NCI-H82 (cell line): ENCODE measurements at regions not wholly inside any gene's neighbourhood (a gene's known extent, or its start where the extent isn't known, plus 50 kb on each side); places are given as distances from the start of the nearest gene placed in this dataset.
"Not testable (repeated sequence)": the region's sequence is repeated elsewhere in the genome, so short reads cannot be mapped to it uniquely, and the experiment has no call there.

Experiments used
- DNase-seq: peaks from one replicate; lab custom pipeline; 2025; lab: John Stamatoyannopoulos, UW

DNA sequence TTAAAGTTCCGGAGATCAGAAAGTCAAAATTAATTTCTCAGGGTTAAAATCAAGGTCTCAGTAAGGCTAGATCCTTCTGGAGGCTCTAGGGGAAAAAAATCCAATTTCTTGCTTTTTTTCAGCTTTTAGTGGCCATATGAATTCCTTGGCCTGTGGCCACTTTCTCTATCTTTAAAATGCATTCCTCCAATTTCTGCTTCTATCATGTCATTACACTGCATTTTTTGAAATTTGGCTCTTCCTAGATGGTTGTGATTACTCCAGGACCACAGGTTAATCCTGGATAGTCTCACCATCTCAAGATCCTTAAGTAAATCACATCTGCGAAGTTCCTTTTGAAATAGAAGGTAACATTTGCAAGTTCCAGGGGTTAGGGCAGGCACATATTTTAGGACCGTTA lies 1294.9 kb upstream of the CITED2 start:
- DNase-seq: no peak

DNA sequence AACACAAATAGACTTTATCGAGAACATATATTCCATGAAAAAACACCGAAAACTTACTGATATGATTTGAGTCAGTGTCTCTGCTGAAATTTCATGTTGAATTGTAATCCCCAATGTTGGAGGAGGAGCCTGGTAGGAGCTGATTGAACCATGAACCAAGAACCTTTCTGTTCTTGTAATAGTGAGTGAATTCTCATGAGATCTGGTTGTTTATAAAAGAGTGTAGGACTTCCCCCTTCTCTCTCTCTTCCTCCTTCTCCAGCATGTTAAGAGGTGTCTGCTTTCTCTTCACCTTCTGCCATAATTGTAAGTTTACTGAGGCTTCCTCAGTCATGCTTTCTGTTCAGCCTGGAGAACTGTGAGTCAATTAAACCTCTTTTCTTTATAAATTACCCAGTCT lies 1289.3 kb upstream of the CITED2 start:
- no peak for DNase-seq

DNA sequence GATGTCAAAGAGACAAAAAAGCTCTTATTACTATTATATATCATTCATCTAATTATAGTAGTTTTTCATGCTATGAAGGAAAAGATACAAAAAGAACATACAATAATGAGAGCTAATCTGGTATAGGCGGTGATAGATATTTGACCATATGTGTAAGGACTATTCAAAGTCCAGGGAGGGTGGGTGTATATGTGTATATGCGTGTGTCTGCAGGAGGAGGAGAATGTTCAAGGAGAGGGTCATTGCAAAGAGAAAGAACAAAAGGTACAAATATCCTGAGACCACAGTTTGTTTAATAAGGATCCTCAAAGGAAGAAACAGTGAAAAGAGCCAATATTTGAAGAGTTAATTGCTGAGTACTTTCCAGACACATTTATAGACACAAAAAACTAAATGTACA lies 1288.6 kb upstream of the CITED2 start:
- DNase-seq: no peak

DNA sequence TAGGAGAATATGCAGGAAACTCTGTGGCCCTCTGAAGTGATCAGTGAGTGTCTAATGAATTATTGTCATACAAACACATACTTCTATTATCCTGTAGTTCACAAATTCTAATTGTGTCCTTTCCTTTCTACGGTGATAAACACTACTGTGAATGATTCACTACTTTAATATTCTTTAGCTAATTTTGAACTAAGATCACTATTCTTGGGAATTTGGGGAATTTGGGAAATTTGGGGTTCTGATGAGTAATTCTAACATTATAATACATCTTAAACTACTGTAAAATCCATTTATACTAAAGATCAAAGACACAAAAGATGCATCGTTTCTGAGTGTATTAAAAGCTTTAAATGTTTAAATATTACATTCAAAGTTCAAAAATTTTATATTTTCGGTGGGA lies 1287.2 kb upstream of the CITED2 start:
- DNase-seq: no peak

DNA sequence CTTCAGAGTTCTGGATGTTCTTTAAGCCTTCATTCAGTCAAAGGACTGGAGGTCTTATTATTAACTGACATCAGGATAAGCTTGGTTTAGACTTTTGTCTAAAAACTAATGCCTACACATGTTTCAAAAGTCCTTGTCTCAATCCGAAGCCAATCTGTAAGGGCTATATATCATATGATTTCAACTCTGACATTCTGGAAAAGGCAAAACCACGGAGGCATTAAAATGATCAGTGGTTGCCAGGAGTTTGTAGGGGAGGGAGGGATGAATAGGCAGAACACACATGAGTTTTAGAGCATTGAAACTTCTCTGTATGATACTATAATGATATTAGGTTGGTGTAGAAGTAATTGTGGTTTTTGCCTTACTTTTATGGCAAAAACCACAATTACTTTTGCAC lies 1285.8 kb upstream of the CITED2 start:
- no peak for DNase-seq

DNA sequence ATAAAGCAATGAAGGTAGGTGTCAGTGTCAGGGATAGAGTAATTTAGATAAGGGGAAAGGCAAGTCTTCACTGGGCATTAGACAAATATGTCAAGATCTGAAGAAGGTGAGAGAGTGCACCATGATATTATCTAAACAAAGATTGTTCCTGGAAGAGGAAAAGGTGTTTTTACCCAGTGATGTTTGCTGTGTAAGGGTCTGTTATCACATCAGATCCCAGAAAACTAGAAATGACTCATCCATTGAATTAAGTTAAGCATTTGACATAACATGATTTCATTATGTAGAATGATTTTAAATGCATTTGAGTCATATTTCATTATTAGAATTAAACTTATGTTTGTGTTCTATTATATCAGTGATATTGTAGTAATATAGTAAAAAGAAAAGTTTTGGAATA lies 1279.5 kb upstream of the CITED2 start:
- no peak for DNase-seq

DNA sequence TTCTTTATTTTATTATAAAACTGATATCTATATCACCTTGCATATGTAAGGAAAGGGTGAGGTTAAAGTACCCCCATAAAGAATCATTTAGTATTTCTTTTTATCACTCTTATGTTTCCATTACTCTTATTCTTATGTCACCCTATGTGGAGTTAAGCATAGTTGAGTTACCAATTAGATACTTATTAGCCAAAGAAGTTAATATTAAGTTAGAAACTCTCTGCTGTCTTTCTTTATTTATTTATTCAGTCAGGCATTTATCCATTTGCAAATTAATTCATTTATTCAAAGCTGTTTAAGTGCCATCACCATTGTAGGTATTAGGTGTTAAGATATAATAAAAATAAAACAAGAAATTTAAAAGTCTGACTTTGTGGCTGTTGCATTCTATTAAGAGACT lies 1279.1 kb upstream of the CITED2 start:
- no peak for DNase-seq

DNA sequence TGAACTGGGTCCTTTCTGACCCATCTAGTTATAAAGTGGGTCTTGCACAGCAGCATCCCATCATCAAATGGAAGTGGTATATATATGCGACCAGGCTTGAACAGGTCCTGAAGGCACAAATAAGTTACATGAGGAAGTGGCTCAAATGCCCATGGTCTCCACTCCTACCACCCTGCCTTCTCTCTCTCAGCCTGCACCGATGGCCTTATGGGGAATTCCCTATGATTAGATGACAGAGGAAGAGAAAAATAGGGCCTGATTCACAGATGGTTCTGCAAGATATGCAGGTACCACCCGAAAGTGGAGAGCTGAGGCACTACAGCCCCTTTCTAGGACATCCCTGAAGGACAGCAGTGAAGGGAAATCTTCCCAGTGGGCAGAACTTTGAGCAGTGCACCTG lies 1275.1 kb upstream of the CITED2 start:
- DNase-seq: not testable (repeated sequence)

DNA sequence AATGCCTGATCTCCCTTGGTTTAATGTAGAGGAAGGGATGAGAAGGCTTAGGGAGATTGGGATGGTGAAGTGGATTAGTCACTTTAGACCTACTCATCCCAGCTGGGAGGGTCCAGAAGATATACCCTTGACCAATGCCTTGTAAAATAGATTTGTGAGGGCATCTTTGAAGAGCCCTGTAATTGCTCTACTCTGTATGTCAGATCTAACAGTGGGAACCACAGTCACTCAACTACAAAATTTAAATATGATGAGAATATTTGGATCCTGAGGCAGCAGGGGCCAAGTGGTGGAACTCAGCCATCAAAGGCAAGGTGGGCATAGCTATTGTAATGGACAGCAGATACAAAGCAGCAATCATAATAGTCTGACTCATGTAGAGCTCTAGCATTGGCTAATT lies 1272.9 kb upstream of the CITED2 start:
- not testable (repeated sequence) for DNase-seq

DNA sequence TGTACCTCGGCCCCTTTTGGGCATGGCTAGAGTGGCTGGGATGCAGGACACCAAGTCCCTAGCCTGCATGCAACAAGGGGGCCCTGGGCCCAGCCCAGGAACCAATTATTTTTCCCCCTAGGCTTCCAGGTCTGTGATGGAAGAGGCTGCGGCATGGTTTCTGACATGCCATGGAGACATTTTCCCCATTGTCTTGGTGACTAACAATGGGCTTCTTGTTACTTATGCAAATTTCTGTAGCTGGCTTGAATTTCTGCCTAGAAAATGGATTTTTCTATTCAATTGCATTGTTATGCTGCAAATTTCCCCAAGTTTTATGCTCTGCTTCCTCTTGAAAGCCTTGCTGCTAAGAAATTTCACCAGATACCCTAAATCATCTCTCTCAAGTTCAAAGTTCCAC lies 1269.6 kb upstream of the CITED2 start:
- DNase-seq: no peak

DNA sequence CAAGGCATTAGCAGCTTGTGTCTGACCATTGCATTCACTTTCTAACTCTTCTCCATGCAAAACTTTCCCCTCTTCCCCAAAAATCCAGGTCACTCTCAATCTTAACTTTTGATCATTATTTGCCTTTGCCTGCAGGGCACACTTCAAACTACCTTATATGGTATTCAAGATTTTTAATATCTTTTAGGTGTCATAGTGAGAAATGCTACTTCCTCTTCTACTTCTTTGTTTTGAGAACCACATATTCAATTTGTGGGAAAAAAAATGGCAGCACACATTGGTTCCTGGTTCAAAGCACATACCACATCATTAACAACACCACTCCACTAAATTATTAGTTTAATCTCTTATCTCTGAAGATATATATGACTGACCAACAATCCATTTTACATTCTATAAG lies 1267.0 kb upstream of the CITED2 start:
- DNase-seq: no peak

DNA sequence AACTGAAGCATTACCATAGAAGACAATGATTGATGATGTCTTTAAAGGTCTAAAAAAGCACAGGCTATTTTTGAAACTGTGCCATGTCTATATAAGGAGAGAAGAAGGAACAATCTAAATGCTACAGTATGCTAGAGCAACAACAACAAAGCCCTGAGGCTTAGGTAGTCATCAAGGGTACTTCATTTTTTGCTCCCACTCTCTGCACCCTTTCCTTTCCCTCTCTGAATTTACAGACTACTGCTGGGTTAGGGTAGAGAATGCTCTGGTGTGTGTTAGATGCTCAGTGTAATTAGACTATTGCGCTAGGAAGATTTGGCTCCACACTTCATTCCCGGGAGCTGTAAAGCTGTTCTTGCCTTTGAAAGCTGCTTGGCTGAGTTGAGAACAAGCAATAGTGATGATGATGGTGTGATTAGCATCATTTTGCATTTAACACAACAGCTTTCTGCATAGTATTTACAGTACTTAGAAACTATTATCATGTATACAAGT lies 1262.5 kb upstream of the CITED2 start:
- DNase-seq: peak; percentile 77

DNA sequence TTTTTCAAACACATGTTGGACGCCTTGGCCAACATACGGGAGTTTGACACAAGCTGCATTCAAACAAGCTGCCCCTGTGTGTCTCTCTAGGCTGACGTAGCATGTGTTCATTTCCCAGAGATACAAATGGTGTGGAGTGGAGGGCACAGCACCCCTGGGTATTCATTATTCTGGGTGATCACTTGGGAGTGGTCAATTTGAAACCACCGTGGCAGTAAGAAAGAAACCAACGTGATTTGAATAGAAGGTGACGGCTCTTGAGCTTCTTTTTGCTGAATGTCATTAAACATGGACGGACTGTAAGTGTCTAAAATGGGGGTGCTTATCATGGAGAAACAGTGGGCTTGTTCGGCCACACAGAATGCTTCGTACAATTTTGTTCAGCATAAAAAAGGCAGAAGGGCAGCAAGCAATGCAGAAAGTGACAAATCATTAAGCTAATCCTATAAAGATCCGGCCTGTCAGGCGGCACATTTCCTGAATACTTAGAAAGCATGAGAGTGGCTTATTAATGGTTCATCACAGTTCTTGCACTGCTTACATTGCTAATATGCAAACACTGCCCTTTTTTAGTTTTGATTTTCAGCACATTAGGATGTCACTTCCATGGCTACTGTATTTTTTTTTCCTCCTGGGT lies 1261.9 kb upstream of the CITED2 start:
- peak; percentile 82 for DNase-seq

DNA sequence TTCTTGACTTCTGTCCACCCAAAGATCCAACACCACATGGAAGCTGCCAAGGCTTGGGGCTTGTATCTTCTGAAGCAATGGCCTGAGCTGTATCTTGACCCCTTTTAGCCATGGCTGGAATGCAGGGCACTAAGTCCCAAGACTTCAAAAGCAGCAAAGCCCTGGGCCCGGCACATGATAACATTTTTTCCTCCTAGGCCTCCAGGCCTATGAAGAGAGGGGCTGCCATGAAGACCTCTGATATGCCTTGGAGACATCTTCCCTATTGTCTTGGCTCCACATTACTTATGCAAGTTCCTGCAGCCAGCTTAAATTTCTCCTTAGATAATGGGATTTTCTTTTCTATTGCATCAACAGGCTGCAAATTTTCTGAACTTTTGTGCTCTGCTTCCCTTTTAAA lies 1252.6 kb upstream of the CITED2 start:
- DNase-seq: no peak

DNA sequence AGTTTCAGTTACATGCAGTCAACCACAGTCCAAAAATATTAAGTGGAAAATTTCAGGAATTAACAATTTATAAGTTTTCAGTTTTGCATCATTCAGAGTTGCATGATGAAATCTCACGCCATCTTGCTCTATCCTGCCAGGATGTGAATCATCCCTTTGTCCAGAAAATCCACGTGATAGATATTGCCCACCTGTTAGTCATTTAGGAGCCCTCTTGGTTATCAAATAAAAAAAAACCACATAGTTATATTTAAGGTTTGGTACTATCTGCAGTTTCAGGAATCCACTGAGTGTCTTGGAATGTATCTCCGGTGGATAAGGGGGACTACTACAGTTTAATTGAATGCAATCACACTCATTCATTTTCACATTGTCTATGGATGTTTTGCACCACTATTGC lies 1249.0 kb upstream of the CITED2 start:
- no peak for DNase-seq

DNA sequence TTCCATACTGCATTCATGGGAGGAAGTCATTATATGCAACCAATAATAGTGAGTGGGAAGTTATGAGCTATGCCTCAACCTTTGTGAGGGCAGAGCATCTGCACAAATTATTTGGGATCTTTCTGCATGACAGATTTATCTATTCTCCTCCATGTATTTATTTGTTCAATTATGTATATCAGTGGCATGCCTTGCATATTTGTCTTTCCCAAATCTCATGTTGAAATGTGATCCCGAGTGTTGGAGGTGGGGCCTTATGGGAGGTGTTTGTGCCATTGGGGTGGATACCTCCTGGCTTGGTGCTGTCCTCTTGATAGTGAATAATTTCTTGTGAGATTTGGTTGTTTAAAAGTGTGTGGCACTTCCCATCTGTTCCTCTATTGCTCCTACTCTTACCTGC lies 1246.0 kb upstream of the CITED2 start:
- DNase-seq: no peak

DNA sequence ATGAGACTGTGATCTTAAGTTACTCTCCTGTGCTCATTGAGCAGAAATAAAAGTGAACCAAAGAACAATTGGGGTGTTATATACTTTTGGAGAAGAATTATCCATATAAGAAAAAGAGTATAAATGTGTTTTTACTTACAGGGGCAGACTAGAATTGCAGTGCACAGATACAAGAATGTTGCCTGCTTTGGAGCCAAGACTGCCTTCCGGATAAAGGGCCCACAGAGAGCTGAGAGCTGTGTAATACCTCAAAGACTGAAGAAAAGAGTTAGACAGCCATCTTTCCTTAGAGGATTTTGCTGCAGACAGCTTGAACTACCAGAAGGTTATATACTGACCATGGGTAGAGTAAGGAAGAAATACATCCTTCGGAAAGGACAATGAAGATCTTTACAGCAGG lies 1235.5 kb upstream of the CITED2 start:
- DNase-seq: no peak

DNA sequence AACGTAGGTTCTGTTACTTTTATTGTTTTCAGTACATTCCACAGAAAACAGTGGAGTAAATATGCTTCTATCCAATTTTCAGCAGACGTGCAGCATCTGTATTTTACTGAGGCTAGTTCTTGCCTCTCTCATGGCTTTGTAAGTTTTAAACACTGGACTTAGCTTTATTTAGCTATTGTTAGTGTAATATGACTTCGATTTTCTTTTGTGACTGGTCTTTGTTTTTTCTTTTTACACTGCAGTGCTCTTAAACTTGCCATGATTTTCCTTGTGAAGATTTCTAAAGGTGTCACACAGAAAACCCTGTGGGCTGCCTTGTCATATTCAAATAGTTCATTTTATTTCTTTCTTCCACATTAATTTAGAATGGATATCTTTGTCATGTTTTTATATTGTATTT lies 1234.9 kb upstream of the CITED2 start:
- DNase-seq: no peak

DNA sequence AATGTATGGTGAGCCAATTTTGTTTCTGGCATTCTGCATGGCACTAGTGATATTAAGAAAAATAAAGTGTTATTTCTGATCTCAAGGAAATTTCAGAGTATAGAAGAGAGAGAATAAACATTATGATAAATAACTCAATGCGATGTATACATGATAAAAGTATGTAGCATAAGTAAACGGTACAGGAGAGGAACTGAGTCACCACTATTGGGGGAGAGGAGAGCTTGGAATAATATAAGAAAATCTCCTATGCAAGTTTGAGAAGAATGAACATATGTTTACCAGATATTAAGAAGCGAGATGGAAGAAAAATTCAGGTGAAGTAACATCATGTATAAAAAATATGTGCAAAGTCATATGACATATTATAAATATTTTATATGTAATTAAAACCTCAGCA lies 1230.3 kb upstream of the CITED2 start:
- DNase-seq: no peak

DNA sequence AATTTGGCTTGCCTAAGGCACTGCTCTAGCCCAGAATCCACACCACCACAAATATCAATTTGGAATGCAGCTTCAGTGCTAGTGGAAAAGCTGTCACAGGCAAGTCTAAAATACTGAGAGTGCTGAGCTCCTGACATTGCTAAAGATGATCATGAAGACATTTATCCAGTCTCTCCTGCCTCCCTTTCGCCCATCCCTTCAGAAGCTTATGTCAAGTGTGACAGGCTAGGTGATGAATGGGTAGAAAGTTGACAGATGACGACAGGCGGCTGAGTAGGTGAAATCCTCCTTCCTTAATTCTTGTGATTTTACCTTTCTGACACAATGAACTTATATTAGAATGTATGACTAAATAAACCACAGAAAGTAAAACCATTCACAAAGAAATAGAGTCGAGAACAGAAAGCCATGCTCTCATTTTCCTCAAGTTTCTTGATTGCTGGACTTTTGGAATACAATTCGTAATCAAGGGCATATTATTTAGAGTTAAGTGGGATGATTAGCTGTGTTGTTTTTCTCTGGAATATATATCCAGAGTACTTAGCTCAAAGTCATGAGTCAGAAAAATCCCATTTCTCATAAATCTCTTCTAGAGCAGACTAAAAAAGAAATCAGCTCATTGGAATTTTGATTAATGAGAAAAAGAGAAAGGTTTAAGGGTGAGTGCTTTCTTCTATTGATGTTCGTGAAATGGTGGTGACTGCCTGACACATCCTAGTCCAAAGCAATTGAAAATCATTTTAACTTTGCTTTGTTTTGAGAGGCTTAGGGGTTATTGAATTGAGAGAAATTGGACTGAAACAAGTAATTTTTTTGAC lies 1228.2 kb upstream of the CITED2 start:
- peak; percentile 55 for DNase-seq

DNA sequence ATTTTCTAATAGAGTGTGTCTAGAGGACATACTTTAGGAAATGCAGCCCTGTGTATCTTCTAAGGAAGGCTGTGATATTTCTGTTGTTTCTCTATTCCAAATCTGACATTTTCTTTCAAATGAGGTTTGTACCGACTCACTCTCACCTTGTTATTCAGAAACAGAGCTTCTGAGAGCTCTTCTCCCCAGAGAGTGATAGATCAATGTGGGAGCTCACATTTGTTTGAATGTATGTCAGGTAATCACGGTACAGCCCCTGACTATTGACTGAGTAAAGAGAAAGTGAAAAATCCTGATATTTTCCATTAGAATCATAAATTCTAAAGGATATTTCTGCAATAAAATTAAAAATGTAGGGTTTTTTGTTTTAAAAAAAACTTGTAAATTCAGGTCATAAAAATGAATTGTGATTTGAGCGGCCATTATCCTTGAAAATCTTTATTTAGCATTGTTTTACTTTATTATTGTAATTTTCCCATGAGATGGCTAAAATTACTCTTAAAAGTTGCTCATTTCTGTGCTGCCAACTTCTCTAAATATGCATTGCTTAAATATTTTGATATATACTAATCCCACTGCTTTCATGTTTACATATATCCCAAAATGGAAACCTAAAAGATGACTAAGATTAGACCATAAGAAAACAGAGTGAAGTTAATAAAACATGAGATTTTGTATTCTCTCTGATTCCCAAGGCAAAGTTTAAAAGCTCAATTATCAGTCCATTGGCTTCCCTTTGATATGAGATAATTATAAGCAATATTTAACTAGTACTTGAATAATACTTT lies 1226.8 kb upstream of the CITED2 start:
- no peak for DNase-seq

DNA sequence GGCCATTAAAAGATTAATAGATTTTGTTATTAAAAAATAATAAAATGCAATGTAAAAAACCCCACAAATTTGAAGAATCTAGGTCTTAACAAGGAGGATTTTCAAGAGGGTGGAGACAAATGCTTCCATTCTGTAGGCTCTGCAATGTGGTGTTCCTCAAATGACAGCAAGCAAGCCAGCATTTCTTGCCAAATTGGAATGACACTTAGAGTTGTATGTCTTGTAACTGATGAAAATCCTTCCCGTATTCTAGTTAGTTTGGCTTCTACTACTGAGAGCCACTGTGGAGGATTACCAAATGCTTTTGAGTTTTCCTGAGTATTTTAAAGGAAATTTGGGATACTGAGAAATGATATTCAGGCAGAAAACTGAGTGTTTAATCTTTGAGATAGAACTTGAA lies 1225.5 kb upstream of the CITED2 start:
- no peak for DNase-seq

DNA sequence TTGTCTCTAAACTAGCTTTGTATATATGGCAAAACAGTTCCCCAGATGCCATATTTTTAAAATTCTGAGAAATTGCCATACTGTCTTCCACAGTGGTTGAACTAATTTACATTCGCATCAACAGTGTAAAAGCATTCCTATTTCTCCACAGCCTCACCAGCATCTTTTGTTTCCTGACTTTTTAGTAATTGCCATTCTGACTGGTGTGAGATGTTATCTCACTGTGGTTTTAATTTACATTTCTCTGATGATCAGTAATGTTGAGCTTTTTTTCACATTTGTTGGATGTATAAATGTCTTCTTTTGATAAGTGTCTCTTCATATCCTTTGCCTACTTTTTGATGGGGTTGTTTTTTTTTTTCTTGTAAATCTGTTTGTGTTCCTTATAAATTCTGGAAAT lies 1222.7 kb upstream of the CITED2 start:
- no peak for DNase-seq
